Progenitor cell of endocrine pancreas (in vitro differentiated cells): ENCODE measurements at regions not wholly inside any gene's neighbourhood (a gene's known extent, or its start where the extent isn't known, plus 50 kb on each side); places are given as distances from the start of the nearest gene placed in this dataset.

Experiments
- DNase-seq: peaks from one replicate; pipeline ENCODE4 v3.0.0; 2021; ENCODE audit warnings: low spot score; ENCODE audit not compliant: unreplicated experiment
- H3K27ac Mint-ChIP-seq: 2 replicates; pipeline ENCODE4 v1.8.0; 2021; ENCODE audit warnings: mild to moderate bottlenecking, moderate library complexity, mixed read lengths
- H3K27me3 Mint-ChIP-seq: 2 replicates; pipeline ENCODE4 v1.8.0; 2021; ENCODE audit warnings: mixed read lengths
- H3K36me3 Mint-ChIP-seq: 2 replicates; pipeline ENCODE4 v1.8.0; 2022; ENCODE audit warnings: mixed read lengths; ENCODE audit not compliant: insufficient read depth
- H3K4me1 Mint-ChIP-seq: 2 replicates; pipeline ENCODE4 v1.8.0; 2021; ENCODE audit warnings: low read depth, mixed read lengths
- H3K4me3 Mint-ChIP-seq: 2 replicates; pipeline ENCODE4 v1.8.0; 2021; ENCODE audit warnings: low read depth, mild to moderate bottlenecking, moderate library complexity, mixed read lengths
- H3K9me3 Mint-ChIP-seq: 2 replicates; pipeline ENCODE4 v1.8.0; 2021; ENCODE audit warnings: low read depth, mixed read lengths
- CTCF ChIP-seq: fragments of 200-600 bp; sonication (generic); IDR thresholded peaks from one replicate; pipeline ENCODE4 v1.5.0; 2021; ENCODE audit warnings: antibody characterized with exemption, mild to moderate bottlenecking; ENCODE audit not compliant: unreplicated experiment

- H3K27ac Mint-ChIP-seq, result no peak overlapping the region
- H3K4me3 Mint-ChIP-seq, result no peak overlapping the region
- H3K4me1 Mint-ChIP-seq, result peaks cover 1% of the 10 kb centered on the region
- no peak for DNase-seq
- H3K9me3 Mint-ChIP-seq, result no peaks in the 10 kb centered on the region
- no peak for TF ChIP-seq CTCF
- no peaks in the 10 kb centered on the region for H3K36me3 Mint-ChIP-seq
- peaks cover 33% of the 10 kb centered on the region for H3K27me3 Mint-ChIP-seq
Measured at GRCh38 chr16:6571044-6571443, 761.6 kb upstream of the RBFOX1 start.

DNA sequence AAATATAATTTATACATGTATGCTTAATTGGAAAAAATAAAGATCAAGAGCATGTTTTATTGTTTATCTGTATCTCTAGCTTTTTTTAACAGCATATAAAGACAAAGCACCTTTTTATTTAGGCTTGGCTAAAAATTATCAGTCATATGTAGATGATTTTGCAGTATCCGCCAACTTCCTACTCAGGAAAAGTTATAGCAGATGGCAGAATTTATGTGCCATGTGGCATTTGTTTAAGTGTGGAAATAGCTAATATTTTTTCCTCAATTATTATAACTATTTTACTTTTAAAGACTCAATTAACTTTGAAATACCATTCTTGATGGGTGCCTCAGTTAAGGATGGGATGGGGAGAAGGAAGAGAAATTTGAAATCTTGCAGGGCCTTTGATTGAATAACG is 762.1 kb upstream of the RBFOX1 start:
- Mint-ChIP-seq H3K36me3 (no peaks in the 10 kb centered on the region), H3K9me3 (no peaks in the 10 kb centered on the region), H3K27me3 (peaks cover 33% of the 10 kb centered on the region), H3K27ac (no peak overlapping the region), H3K4me3 (no peak overlapping the region), H3K4me1 (peaks cover 4% of the 10 kb centered on the region)
- no peak for DNase-seq
- TF ChIP-seq CTCF, result no peak

- Mint-ChIP-seq H3K27ac (no peak overlapping the region), H3K36me3 (no peaks in the 10 kb centered on the region), H3K9me3 (no peaks in the 10 kb centered on the region), H3K27me3 (peaks cover 24% of the 10 kb centered on the region), H3K4me3 (no peak overlapping the region), H3K4me1 (peaks cover 7% of the 10 kb centered on the region)
- no peak for DNase-seq
- TF ChIP-seq CTCF, result no peak
Measured at GRCh38 chr16:6562986-6563385, 769.7 kb upstream of the RBFOX1 start.

DNA sequence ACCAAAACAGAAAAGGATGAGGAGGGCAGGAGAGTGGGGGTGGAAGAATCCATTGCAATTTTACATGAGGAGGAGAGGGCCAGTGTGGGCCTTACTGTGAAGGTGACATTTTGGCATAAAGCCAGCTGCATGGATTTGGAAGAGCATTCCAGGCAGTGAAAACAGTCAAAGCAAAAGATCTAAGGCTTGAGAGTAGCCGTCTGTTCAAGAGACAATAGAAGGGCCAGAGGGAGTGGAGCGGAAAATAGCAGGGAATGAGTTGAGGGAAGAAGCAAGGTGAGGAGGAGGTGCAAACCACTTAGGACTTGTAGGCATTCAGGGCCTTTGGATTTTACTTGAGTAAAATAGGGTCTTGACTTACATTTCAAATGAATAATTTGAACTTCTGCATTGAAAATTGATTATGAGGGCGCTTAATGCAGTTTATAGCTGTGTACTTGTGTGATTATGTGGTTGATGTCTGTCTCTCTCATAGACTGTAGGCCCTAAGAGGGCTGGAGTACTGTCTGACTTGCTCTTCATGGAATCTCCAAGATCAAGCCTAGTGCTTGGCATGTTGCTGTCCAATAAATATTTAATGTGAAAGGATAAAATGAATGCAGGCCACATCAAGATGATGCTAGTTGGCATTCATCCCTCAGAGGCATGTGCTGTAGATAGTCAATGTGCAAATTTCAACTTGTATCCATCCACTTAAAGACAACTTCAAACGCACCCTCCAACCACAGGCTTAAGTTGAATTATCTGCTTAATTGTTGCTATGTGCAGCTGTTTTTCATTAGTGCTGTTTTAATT is 772.1 kb upstream of the RBFOX1 start:
- Mint-ChIP-seq H3K27me3 (peaks cover 20% of the 10 kb centered on the region), H3K9me3 (no peaks in the 10 kb centered on the region), H3K4me1 (peaks cover 3% of the 10 kb centered on the region), H3K36me3 (no peaks in the 10 kb centered on the region), H3K27ac (no peak overlapping the region), H3K4me3 (no peak overlapping the region)
- TF ChIP-seq CTCF, result no peak
- no peak for DNase-seq

DNA sequence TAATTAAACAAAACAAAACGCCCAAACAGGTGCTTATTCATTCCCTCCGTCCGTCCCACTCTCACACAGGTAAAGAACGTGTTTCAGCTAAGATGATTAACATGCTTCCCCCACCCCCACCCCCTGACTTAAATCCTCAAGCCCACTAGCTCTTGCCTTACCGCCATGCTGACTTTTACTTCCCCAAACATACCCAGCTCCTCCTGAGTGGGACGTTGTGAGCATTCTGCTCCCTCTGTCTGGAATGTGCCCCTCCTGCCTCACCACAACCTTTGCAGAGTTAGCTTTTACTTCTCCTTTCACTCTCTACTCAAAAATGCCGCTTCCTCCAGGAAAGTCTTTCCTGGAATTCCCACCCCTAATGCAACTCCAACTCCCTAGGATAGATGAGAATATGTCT is 774.0 kb upstream of the RBFOX1 start:
- Mint-ChIP-seq H3K36me3 (no peaks in the 10 kb centered on the region), H3K4me3 (no peak overlapping the region), H3K27ac (no peak overlapping the region), H3K27me3 (peaks cover 26% of the 10 kb centered on the region), H3K4me1 (peaks cover 3% of the 10 kb centered on the region), H3K9me3 (no peaks in the 10 kb centered on the region)
- no peak for DNase-seq
- no peak for TF ChIP-seq CTCF
